ENCODE measurements at regions not wholly inside any gene's neighbourhood (a gene's known extent, or its start where the extent isn't known, plus 50 kb on each side); places are given as distances from the start of the nearest gene placed in this dataset.
"Not testable (repeated sequence)": the region's sequence is repeated elsewhere in the genome, so short reads cannot be mapped to it uniquely, and the experiment has no call there.

DNA sequence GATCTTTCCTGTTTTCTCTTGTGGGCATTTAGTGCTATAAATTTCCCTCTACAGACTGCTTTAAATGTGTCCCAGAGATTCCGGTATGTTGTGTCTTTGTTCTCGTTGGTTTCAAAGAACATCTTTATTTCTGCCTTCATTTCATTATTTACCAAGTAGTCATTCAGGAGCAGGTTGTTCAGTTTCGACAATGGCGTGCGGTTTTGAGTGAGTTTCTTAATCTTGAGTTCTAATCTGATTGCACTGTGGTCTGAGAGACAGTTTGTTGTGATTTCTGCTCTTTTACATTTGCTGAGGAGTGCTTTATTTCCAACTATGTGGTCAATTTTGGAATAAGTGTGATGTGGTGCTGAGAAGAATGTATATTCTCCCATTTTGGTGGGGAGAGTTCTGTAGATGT is 535.7 kb upstream of the RGMB start:
- DNase-seq = not testable (repeated sequence)

DNA sequence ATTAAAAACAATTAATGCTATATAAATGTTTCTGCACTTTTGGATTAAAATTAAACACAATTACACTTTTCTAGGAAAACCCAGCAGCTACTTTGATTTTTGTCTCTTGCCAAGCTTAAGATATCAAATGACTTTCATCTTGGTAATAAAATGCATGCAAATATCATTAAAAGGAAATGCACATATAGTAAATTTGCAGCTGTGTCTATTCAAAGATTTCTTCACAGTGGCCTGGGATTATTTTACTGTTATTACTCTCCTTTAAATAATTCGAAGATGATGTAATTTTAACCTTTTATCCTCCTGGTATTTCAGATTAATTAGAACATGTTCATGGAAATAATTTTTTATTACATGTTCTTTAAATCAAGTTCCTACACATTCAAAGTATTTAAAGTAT is 529.5 kb upstream of the RGMB start:
- DNase-seq = no peak

DNA sequence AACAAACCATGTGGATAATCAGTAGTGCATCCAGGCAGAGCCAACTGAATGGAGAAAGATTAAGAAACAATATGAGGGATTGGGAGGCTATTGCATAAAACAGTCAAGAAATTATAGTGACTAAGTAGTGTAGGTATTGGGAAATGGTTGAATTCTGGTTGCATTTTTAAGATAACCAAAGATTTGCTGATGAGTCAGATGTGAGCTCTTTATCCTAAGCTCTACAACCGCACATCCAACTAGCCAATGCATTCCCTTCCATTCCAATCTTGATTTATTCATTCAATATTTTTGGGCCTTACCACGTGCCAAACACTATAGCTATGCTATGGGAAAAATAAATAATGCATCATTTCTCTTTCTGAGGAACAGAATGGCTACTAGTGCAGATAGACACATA is 524.5 kb upstream of the RGMB start:
- no peak for DNase-seq

DNA sequence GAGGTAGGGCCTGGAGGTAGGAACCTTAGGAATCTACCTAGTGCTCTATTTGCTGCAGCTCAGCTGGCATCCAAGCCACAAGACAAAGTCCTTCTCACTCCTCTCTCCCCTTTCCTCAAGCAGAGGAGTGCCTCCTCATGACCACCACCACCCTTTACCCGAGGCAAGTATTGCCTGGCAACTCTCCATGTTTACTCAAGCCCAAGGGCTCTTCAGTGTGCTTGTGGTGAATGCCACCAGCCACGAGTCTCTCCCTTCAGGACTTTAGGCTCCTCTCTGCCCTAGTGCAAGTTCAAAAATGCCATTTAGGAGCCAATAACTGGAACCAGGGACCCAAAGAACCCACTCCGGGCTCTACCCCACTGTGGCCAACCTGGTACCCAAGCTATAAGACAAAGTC is 514.5 kb upstream of the RGMB start:
- DNase-seq = no peak

DNA sequence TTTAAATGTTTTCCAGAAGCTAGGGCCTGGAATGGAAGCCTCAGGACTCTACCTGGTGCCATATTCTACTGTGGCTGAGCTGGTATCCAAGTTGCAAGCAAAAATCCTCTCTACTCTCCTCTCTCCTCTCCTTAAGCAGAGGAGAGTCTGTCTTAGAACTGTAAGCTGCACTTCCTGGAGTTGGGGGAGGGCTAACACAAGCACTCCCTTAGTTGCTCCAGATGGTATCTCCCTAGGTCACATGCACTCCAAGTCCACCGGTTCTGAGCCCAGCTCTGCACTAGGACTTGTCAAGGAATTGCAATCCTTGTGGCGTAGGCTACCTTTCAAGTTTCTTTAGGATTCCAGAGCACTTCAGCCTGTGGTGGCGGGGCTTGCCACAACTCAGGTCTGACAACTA is 513.9 kb upstream of the RGMB start:
- DNase-seq = no peak

DNA sequence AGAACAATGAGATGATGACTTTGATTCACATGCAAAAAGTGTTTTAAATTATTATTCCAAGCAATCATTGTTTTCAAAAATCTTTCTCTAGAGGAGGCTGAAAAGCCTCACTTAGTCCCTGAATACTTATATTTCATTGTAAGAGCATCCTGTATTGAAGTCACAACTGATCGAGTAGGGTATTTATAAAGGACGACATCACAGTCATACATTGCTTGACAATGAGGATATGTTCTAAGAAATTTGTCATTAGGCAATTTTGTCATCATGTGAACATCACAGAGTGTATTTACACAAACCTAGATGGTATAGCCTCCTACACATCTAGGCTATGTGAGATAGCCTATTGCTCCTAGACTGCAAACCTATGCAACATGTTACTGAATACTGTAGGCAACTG is 510.4 kb upstream of the RGMB start:
- no peak for DNase-seq

DNA sequence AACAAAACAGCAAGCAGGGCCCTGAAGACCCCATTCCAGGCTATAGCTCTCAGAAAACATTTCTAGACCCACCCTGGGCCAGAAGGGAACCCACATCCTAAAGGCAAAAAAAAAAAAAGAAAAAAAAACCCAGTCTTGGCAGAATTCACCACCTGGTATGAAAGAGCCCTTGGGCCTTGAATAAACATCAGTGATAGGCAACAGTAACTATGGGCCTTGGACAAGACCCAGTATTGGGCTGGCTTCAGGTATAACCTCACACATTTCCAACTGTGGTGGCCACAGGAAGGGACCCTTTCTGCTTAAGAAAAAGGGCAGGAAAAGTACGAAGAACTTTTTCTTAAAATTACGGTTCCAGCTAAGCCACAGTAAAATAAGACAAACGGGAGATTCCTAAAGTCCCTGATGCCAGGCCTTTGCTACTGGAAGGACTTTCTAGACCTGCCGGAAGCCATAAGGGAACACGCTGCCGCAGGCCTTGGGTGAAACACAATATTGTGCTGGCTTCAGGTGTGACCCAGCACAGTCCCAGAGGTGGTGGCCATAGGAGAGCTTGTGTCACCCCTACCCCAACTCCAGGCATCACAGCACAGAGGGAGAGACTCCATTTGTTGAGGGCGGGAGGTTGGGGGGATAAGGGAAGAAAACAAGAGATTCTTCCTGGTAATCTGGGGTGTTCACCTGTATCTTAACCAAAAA is 505.2 kb upstream of the RGMB start:
- DNase-seq = no peak

DNA sequence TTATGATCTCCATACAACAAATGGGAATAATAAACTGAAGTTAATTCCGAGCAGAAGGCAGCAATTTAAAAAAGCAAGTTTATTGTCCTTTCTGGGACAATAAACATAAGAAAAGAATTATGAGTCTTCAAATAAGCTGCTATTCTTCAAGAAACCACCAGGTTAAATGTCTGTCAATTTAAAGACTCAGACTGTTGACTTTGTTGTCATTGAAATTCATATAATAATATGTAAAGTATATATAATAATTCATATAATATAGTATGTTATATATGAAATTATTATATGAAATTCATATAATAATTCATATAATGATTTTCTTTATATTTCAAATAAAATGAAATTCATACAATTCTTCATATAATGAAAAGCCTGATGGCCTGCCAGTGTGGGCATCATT is 497.5 kb upstream of the RGMB start:
- DNase-seq = no peak

DNA sequence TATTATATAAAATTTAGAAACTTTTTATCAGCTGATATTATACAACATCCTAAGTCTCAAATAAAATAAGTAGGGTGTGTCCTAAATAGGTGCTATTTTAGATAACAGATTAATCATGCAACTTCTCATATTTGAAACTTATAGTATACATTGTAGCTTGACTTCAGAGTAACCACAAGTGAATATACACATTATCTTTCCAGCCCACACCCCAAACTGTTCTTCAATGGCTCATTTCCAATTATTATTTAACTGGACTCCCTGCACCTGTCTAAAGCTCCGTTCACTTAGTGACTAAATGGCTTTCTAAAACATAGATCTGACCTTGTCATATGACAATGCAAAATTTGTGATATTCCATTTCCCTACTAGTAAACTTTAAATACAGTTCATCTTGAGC is 490.9 kb upstream of the RGMB start:
- DNase-seq = no peak

DNA sequence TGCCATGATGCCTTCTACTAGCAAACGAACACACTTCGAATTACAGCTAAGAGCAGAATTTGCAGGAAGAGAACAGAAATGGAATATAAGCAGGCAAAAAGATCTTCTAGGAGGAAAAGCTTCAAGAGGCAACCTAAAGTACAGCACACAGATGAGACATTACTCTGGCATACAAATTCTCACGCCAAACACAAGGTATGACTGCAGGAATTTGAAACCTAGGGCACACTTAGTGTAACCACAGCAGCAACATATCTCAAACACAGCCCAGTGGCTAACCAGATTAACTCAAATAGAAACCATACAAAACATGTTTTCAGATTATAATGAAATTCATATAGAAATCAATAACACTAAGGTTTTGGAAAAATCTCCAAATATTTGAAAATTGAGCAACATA is 481.0 kb upstream of the RGMB start:
- DNase-seq = no peak

DNA sequence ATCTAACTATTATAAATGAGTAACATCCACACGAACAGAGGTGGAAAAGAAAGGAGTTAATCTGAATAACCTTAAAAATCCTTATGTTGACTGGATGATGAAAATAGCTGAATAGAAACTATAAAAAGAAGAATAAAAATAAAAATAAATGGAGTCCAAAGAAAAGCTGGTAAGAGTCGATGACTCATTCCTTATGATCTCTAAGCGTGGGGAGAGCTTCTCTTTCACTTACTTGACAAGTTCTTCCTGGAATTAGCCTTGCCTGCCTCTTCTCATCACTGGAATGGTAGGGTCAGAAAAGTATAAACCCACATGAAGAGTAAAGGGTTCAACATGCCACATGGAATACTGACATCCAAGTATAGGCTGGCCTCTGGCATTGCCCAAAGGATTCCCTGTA is 477.0 kb upstream of the RGMB start:
- DNase-seq = no peak

DNA sequence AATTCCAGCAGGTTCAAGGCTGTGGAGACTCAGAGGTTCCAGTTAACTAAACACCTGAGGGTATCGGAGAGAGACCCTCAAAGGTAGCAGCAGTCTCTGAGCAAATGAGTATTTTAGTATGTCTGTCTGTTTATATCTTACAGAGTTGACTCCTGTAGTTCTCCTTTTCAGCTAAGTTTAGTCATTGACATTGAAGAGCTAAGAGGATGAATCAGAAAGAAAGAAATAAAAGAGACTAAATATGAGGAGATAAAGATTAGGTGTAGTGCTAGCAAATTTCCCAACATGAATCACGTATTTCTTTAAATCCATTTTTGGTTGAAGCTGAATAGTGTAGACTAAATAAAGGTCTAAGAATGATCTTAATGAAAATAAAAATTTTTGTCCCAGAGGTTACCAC is 474.0 kb upstream of the RGMB start:
- no peak for DNase-seq

DNA sequence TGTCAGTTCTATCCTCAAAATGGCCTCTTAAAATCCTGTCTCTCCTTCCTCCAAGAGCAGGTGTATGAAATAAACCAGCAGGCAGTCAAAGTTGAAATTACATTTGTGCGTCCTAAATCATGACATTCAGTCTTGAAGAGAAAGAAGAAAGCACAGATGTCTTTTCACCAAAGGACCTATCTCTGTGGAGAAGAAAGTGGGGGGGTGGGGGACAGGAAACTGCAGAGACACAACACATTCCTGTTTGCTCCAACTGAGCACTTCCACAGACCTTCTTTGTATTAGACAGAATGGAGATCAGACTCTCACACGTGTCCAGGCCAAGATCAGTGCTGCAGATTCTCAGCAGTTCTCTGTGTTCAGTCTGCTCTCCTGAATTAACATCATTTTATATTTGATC is 471.9 kb upstream of the RGMB start:
- DNase-seq = no peak

DNA sequence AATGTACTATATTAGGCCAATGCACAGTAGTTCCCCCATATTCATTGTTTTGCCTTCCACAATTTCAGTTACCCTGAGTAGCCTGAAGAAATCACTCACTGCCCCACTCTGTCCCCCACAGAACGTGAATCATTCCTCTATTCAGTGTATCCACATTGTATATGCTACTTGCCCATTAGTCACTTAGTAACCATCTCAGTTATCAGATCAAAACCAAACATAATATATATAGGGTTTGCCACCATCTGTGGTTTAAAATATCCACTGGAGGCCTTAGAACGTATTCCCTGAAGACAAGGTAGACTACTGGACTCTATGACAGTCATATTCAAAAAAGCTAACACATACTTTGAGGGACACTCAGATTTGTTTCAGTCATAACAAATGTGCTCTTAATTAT is 465.7 kb upstream of the RGMB start:
- no peak for DNase-seq

DNA sequence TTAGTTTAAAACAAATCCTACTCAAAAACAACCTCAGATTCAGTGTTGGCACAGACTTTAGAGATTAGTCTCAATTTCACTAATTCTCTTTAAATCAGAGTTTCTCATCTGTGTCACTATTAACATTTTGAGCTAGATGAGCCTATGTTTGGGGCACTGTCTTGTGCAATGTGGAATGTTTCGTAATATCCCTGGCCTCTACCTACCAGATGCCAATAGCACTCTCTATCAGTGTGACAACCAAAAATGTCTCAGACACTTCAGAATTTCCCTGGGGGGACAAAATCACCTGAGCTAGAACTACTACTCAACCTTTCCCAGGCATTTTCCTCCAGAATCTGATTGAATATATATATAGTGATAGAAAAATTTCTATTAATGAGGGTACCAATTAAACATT is 465.2 kb upstream of the RGMB start:
- DNase-seq = no peak

DNA sequence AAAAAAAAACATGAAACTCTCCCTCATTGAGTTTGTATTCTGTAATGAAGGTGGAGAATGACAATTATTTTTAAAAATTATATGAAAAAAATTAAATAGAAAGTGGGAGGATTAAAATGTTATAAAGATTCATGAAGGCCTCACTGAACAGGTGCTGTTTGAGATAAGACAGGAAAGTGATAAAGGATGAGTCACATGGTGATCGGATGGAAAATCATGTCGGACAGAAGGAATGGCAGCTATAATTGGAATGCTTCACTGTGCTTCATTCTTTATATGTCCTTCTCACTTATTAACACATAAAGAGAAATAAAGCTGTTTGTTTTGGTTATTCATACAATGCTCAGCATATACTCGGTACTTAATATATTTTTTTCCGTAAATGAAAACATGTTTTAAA is 464.5 kb upstream of the RGMB start:
- DNase-seq = no peak

DNA sequence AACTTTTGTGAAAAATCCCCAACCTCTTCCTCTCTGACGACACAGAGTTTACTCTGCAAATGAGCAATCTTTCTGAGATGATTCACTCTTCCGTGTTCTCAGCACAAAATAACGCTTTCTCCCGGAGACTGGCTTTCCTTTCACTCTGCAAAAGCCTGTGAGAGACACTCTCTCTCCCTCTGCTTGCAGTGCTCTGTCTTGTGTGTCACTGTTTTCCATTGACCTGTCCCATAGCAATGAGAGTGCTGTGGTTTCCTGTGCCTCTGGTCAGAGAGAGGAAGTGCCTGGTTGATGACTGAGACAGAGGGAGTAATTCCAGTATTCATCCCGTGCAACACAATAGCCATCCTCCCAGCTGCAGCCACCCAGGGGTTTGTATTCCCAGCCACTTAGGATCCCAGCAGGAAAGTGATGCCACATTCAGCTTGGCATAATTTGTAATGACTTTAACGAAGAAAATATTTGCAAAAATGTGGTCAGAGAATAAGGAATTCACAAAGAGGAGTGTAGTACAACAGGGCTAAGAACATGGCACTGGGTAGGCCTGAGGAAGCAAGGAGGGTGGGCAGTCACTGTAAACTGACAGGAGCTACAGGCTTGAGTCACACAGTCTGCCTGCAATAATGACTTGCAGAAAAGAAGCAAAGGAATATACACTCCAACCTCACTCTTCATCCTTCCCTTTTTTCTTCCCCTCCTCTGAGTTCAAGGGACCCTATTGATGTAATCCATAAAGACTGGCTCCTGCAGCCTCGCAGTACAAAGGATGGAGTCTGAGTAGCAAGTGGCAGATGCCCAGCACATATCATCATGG is 463.5 kb upstream of the RGMB start:
- DNase-seq = no peak

DNA sequence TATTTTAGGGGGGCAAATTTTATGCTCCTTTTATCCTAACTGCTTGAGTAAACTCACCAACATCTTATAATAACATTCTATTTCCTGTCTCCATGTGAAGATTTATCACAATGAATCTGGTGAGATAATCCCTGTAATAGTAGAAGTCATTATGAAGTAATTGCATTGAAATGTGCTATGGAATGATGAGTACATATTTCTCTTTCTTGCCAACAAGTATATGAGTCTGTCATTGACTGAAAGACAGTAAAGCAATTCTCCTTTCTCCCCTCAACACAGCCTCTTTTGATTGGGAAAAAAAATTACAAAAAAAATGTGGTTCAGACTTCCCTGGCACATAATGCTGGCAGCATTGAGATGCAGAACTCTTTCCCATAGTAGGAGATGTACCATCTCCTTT is 459.2 kb upstream of the RGMB start:
- DNase-seq = no peak

DNA sequence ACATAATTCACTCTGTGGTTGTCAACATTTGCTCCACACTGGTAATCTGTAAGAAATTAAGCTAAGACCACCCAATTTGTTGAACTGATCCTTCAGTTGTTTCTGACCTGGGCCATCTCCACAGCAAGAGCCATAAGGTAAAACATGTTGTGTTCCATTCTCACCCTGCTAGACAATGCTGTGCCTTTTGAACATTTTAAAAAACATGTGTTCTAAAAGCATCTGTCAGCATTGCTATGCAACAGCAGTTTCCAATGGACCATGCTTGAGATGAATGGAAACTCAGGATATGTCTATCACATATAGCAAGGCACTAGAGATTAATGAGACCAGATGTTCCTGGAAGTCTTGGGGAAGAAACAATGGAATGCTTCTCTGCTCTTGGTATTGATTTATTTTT is 455.1 kb upstream of the RGMB start:
- DNase-seq = no peak

DNA sequence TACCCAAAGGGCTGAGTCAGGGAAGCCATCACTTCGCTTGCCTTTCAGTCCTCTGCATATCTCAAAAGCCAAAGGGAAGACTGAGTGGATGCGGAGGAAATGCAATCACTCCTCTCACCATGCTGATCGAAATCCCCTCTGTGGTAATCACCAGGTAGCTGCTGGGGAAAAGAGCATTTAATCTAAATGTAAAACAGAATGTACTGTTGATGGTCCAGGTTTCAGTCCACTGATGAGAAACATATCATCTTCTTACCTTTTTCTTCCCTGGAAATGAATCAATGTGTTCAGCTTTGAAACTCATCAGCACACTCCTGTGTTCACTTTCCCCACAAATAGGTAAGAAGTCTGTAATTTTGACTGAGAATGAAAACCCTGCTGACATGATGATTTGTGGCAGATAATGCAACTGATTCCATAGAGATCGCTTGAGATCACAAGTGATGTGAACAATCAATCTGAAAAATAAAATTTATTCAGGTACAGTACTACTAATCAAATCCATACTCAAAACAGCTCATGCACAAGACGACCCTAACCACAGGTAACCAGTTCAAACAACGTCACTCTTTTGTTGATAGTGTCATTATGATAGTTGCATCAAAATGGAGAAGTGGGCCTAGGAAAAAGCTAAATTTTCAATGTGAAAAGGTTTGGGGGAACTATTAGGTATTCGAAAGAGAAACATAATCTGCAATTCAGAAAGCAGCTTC is 454.0 kb upstream of the RGMB start:
- DNase-seq = no peak

DNA sequence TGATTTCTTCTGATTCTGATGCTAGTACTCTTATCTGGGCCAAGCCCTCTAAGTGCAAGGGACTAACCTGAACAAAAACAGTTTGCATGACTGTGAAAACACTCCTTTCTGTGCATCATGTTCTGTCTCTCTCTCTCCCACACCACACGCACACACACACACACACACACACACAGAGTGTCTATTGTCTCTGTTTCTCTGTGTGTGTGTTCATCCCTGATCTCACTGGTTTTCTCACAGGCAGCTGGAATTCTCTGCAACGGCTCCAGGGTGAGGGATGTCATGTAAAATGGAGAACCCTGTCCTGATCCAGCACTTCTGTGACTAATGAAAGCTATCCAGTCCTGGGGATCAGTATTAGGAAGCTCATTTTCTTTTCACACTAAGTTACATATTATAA is 453.1 kb upstream of the RGMB start:
- no peak for DNase-seq

DNA sequence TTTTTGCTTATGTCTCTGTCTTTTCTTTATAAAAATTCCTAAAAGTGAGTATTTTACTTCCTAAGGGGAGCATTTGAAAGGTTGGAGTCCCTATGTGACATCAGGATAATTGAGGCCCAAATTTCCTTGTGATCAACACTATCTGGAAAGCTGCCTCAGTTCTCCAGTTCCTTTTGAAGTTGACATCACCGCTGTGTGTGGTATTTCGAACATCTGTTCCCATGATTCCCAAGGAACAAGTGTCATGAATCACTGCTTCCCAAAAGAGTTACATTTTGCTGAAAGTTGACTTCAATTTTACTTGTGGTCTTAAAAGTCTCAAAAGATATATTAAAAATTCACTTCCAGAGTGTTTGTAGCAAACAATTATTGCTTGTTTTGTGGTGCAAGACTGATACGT is 452.1 kb upstream of the RGMB start:
- no peak for DNase-seq

DNA sequence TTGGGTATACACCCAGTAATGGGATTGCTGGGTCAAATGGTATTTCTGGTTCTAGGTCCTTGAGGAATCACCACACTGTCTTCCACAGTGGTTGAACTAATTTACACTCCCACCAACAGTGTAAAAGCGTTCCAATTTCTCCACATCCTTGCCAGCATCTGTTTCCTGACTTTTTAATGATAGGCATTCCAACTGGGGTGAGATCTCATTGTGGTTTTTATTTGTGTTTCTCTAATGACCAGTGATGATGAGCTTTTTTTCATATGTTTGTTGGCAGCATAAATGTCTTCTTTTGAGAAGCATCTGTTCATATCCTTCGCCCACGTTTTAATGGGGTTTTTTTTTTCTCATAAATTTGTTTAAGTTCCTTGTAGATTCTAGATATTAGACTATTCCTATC is 448.3 kb upstream of the RGMB start:
- not testable (repeated sequence) for DNase-seq

DNA sequence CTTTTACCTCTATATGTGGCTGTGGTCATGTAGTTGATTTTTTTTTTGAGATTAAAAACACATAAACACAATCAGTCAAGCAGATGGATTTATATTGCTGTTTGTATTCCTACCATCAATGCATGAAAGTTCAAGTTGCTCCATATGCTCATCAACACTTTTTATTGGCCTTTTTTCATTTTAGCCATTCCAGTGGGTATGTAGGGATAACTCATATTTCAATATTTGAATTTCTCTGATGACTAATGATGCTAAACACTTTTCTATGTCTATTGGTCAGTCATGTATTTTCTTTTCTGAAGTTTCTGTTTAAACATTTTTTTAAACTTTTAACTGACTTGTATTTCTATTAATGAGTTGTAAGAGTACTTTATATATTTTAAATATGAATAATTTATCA is 445.4 kb upstream of the RGMB start:
- no peak for DNase-seq

Data from hippocampal formation (tissue), 2 donors.